HepG2 (cell line): ENCODE measurements at regions not wholly inside any gene's neighbourhood (a gene's known extent, or its start where the extent isn't known, plus 50 kb on each side); places are given as distances from the start of the nearest gene placed in this dataset.

Experiments
- AGO1 ChIP-seq: fragments of 200-400 bp; formaldehyde crosslinking; IDR thresholded peaks from 2 replicates; pipeline ENCODE4 v1.6.1; 2017; ENCODE audit warnings: mild to moderate bottlenecking, low read depth, low read length, moderate library complexity; ENCODE audit not compliant: poor library complexity, severe bottlenecking
- FOXA1 ChIP-seq, 2 experiments: fragments of 450-650 bp in 1 of 2; sonication (generic) in 1 of 2; formaldehyde crosslinking in 1 of 2; IDR thresholded peaks; 2 replicates each; pipeline versions ENCODE4 v1.4.0 to v1.6.1; 2016 to 2020; ENCODE audit warnings: missing genetic modification reagents in 1 of 2
- FOXK1 ChIP-seq: sonication (generic); formaldehyde crosslinking; IDR thresholded peaks from 2 replicates; pipeline ENCODE4 v1.4.0; 2020; ENCODE audit warnings: low read depth, missing genetic modification reagents, borderline replicate concordance
- FOXP1 ChIP-seq, 2 experiments: fragments of 450-650 bp in 1 of 2; IDR thresholded peaks; 2 replicates each; pipeline ENCODE4 v1.6.1; 2017 to 2018; ENCODE audit warnings: antibody characterized with exemption in 1 of 2
- FOXP4 ChIP-seq: sonication (generic); formaldehyde crosslinking; IDR thresholded peaks from 2 replicates; pipeline ENCODE4 v1.4.0; 2020; ENCODE audit warnings: missing genetic modification reagents
- IKZF5 ChIP-seq: IDR thresholded peaks from 2 replicates; pipeline ENCODE4 v1.6.1; 2018; ENCODE audit warnings: missing genetic modification reagents, mild to moderate bottlenecking, missing compliant biosample characterization
- IRF2 ChIP-seq: IDR thresholded peaks from 2 replicates; pipeline ENCODE4 v1.6.1; 2018; ENCODE audit warnings: missing genetic modification reagents, missing compliant biosample characterization
- KAT2B ChIP-seq: fragments of 150-350 bp; IDR thresholded peaks from 2 replicates; pipeline ENCODE4 v1.6.1; 2014; ENCODE audit warnings: low read depth, low read length, borderline replicate concordance
- KLF13 ChIP-seq: sonication (generic); formaldehyde crosslinking; IDR thresholded peaks from 2 replicates; pipeline ENCODE4 v1.4.0; 2020; ENCODE audit warnings: mild to moderate bottlenecking, missing genetic modification reagents
- MED1 ChIP-seq: sonication (generic); formaldehyde crosslinking; IDR thresholded peaks from 2 replicates; pipeline ENCODE4 v1.4.0; 2020; ENCODE audit warnings: missing genetic modification reagents
- SOX13 ChIP-seq, 3 experiments: fragments of 450-650 bp in 1 of 3; sonication (generic) in 1 of 3; formaldehyde crosslinking in 1 of 3; IDR thresholded peaks in 2 of 3; conservative IDR thresholded peaks in 1 of 3; 2 replicates each; pipeline versions ENCODE4 v1.5.0 to v1.6.1; 2016 to 2020; ENCODE audit warnings: antibody characterized with exemption in 1 of 3, mild to moderate bottlenecking in 1 of 3, missing compliant biosample characterization in 1 of 3, missing genetic modification reagents in 1 of 3, moderate library complexity in 1 of 3
- WIZ ChIP-seq: sonication (generic); formaldehyde crosslinking; IDR thresholded peaks from 2 replicates; pipeline ENCODE4 v1.5.1; 2020; ENCODE audit warnings: mild to moderate bottlenecking, missing genetic modification reagents
- ZNF280B ChIP-seq: sonication (generic); formaldehyde crosslinking; IDR thresholded peaks from 2 replicates; pipeline ENCODE4 v1.5.0; 2020; ENCODE audit warnings: missing genetic modification reagents, mild to moderate bottlenecking, borderline replicate concordance
- ZNF343 ChIP-seq: sonication (generic); formaldehyde crosslinking; IDR thresholded peaks from 2 replicates; pipeline ENCODE4 v1.4.0; 2020; ENCODE audit warnings: mild to moderate bottlenecking, missing genetic modification reagents
- ZNF646 ChIP-seq: sonication (generic); formaldehyde crosslinking; IDR thresholded peaks from 2 replicates; pipeline ENCODE4 v1.9.0; 2021; ENCODE audit warnings: mild to moderate bottlenecking, missing genetic modification reagents

GRCh38 chr2:105644174-105644980 lies 100.3 kb upstream of the NCK2 start (continued):
- TF ChIP-seq SOX13 (IDR thresholded peaks at IDR 0.05): no peak
- peak in 1 of 2 experiments; percentile 9; a peak in 1 of 4 replicates for TF ChIP-seq SOX13 (CRISPR knock-in tag; conservative IDR thresholded peaks at IDR 0.05 in 1 of 2, IDR thresholded peaks at IDR 0.05 in 1 of 2)
- TF ChIP-seq ZNF646 (CRISPR knock-in tag): no peak
- no peak for TF ChIP-seq FOXK1 (CRISPR knock-in tag)
- TF ChIP-seq ZNF343 (CRISPR knock-in tag): no peak
- TF ChIP-seq ZNF280B (CRISPR knock-in tag): no peak
- no peak for TF ChIP-seq FOXP1 (IDR thresholded peaks at IDR 0.05)
- peak; percentile 37; the same call in 1 of the 2 replicates for TF ChIP-seq FOXP1 (CRISPR knock-in tag; IDR thresholded peaks at IDR 0.05)
- no peak for TF ChIP-seq KLF13 (CRISPR knock-in tag)
- TF ChIP-seq IRF2 (CRISPR knock-in tag): no peak
- peak; percentile 75 for TF ChIP-seq FOXP4 (CRISPR knock-in tag)
- TF ChIP-seq KAT2B: no peak
- peak; percentile 36; the same call in 1 of the 2 replicates for TF ChIP-seq MED1 (CRISPR knock-in tag)
- TF ChIP-seq IKZF5 (CRISPR knock-in tag): no peak
- TF ChIP-seq AGO1: no peak
- no peak; the same call in 1 of the 2 replicates for TF ChIP-seq FOXA1 (IDR thresholded peaks at IDR 0.05)
- peak; percentile 72 for TF ChIP-seq FOXA1 (CRISPR knock-in tag; IDR thresholded peaks at IDR 0.05)
- TF ChIP-seq WIZ: no peak
- TF ChIP-seq, all 625 proteins: peak for 22
